ENCODE measurements at regions not wholly inside any gene's neighbourhood (a gene's known extent, or its start where the extent isn't known, plus 50 kb on each side); places are given as distances from the start of the nearest gene placed in this dataset.

DNA sequence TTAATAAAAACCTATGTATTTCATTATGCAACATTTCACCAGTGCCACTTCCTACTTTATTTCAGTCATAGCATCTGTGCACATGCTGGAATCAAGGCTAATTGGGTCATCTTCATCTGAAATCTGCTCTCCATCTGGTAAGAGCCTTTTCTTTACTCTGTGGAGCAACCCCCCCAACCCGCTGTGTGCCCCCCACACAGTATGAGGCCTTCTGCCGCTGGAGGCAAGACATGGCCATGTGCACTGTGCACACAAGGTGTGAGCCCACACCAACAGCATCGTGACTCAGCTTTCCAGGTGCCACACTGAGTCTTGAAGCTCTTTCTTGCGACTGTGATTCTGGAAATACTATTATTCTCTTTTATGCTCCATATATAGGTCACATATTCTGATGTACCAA, 471.0 kb downstream of the TBC1D4 start:
- TF ChIP-seq, protein P1, sequence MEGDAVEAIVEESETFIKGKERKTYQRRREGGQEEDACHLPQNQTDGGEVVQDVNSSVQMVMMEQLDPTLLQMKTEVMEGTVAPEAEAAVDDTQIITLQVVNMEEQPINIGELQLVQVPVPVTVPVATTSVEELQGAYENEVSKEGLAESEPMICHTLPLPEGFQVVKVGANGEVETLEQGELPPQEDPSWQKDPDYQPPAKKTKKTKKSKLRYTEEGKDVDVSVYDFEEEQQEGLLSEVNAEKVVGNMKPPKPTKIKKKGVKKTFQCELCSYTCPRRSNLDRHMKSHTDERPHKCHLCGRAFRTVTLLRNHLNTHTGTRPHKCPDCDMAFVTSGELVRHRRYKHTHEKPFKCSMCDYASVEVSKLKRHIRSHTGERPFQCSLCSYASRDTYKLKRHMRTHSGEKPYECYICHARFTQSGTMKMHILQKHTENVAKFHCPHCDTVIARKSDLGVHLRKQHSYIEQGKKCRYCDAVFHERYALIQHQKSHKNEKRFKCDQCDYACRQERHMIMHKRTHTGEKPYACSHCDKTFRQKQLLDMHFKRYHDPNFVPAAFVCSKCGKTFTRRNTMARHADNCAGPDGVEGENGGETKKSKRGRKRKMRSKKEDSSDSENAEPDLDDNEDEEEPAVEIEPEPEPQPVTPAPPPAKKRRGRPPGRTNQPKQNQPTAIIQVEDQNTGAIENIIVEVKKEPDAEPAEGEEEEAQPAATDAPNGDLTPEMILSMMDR (IDR thresholded peaks at IDR 0.05), result no peak
- no peak for TF ChIP-seq POLR2A (IDR thresholded peaks at IDR 0.05)
- no peak for TF ChIP-seq POLR2AphosphoS5 (IDR thresholded peaks at IDR 0.05)

Measured in gastroesophageal sphincter (tissue), 3 donors.